ENCODE measurements at regions not wholly inside any gene's neighbourhood (a gene's known extent, or its start where the extent isn't known, plus 50 kb on each side); places are given as distances from the start of the nearest gene placed in this dataset.
A peak's percentile ranks its signal among the peaks of the same experiment; 100 is the strongest.
"Not testable (repeated sequence)": the region's sequence is repeated elsewhere in the genome, so short reads cannot be mapped to it uniquely, and the experiment has no call there.

DNA sequence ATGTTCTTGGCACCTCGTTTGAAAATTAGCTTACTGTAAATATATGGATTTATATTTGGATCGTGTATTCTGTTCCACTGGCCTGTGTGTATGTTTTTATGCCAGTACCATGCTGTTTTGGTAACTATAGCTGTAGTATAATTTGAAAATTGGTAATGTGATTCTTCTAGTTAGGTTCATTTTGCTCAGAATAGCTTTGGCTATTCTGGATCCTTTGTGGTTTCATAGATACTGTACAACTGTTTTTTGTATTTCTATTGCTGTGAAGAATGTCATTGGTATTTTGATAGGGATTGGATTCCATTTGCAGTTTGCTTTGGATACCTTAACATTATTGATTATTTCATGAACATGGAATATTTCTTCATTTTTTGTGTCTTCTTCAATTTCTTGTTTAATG is 490.2 kb downstream of the BRINP3 start:
- no peak for DNase-seq

DNA sequence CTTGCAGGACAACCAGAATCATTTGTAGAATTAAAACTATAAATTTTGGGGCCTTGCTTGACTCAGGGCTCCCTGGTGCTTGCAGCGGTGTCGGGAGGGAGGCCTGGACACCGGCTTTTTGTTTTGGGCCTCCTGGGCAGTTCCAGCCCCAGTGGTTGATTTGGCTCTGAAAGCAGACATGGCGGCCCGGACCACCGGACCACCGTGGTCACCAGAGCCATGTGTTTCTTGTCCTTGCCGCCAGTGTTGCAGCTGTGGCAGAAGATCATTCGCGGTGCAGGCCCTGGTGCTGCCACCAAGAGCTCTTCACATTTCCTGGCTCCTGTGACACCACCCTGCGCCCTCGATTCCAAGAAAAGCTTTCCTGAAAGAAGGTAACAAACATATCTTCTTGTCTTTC is 484.8 kb downstream of the BRINP3 start:
- no peak for DNase-seq

DNA sequence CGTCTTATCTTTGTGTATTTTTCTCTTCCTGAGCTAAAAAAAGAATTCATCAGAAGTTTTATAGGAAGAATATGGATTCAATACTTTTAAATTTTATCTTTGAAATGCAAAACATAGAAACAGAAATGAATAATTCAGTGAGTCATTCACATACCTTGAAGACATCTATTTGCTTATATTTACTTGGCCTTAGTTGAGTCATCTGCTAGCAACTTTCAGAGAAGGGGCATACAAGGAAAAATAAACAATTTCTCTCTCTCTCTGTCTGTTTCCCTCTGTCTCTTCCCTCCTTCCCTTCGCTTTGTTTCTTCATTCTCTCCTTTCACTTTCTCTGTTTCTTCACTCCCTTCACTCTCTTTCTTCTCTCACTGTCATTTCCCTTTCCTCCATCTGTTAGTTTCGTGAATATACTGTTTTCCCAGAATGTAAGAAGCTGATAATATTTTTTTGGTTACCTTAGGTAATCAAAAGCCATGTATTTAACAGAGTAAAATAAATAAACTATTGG is 477.2 kb downstream of the BRINP3 start:
- peak; percentile 2 for DNase-seq

DNA sequence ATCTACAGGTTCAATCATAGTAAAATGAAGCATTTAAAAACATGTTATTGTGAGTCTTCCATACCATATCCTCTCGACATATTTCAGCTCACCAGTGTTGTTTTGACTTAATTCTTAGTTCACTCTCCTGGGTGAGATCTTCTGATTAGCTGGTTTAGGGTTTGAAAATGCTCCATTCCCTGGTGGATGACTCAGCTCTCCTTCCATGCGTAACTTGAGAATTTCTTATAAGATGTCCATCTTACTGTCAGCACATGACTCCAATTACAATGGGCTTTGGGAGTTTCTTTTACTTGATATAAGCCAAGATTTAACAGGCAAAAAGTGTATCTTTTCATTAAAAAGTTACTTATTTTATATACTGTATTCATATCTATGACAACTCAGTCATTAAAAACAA is 476.5 kb downstream of the BRINP3 start:
- no peak for DNase-seq

DNA sequence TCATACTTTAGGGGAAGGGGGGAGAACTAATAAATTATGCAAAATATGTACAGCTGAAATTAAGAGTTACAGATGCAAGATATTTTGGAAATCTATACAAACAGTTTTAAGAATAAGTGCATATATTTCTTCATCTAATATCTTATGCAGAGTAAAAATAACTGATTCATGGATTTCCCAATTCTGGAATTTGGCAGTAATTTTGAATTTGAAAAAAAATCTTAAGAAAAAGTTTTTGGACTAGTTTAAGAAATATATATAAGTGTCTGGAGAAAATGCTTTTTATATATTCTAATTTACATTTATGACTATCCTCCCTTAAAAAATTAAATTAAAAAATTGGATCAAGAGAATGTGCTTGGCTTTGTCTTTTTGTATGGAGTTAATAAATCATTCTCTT is 474.3 kb downstream of the BRINP3 start:
- no peak for DNase-seq

- DNase-seq: no peak
These were observed 466.1 kb downstream of the BRINP3 start for GRCh38 chr1:190011585-190011984.

DNA sequence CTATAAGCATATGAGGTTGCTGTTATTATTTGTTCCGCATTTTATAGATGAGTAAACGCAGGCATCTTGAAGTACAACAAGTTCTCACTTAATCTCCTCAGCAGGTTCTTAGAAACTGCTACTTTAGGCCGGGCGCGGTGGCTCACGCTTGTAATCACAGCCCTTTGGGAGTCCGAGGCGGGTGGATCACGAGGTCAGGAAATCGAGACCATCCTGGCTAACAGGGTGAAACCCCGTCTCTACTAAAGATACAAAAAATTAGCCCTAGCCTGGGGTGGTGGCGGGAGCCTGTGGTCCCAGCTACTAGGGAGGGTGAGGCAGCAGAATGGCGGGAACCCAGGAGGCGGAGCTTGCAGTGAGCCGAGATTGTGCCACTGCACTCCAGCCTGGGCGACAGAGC is 458.5 kb downstream of the BRINP3 start:
- not testable (repeated sequence) for DNase-seq

- no peak for DNase-seq
These were observed 457.9 kb downstream of the BRINP3 start for GRCh38 chr1:190019717-190020116.

DNA sequence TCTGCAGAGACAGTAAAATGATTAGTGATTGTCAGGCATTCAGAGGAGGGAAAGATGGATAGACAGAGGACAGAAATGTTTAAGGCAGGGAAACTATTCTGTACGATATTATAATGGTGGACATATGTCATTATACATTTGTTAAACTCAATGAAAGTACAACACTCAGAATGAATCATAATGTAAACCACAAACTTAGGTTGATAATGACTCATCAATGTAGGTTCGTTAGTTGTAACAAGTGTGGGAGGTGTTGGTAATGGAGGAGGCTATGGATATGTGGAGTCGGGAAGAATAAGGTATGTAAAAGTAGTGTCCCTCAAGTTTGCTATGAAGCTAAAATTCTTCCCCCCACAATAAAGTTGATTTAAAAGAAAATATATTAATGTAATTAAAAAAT is 455.0 kb downstream of the BRINP3 start:
- no peak for DNase-seq

DNA sequence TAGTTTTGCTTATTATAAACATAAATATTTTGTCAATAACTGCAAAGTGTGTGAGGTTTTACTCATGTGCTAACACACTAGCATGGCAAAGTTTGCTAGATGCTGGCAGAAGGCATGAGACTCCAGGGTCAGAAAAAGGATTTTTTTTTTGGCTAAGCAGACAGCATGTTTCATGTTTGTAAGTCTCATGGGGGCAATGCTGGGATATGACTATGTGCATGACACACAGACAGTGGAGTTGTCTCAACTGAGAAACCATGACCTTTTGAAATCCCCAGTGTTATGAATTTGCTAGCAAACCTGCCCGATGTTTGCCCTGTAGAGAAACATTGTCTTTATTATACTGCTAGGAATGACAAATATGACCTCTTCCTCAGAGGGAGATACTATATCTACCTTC is 448.2 kb downstream of the BRINP3 start:
- no peak for DNase-seq

DNA sequence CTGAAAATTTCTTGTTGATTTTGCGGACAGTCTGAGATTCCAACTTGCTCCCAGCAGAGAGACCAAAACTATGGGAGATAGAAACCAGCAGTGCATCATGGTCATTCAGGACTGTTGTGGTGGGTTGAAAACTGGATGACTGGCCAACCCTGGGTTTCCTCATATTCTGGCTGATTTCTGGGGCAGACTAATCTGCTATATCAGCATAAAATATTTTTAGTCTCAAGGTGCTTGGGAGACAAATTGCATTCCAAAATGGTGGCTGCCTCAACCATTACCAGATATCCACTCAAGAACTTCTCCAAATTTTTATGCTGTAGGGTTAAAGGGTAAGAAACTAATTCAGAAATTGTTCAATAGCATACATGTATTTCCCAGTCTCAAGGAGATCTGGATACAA is 434.0 kb downstream of the BRINP3 start:
- no peak for DNase-seq

GRCh38 chr1:190046231-190046630 is 431.4 kb downstream of the BRINP3 start:
- no peak for DNase-seq

Measured in amniotic stem cell (primary cell).